Gastroesophageal sphincter (tissue), 3 donors: ENCODE measurements at regions not wholly inside any gene's neighbourhood (a gene's known extent, or its start where the extent isn't known, plus 50 kb on each side); places are given as distances from the start of the nearest gene placed in this dataset.

Experiments used
- POLR2AphosphoS5 ChIP-seq: sonication (generic); formaldehyde crosslinking; IDR thresholded peaks from one replicate; pipeline ENCODE4 v1.6.1; 2017; ENCODE audit warnings: antibody characterized with exemption
- TF ChIP-seq, protein P1 (sequence below), 4 experiments: fragments of 200-600 bp in 2 of 4; fragments of 450-650 bp in 2 of 4; sonication (generic) in 1 of 4; IDR thresholded peaks; one replicate each; pipeline ENCODE4 v1.5.1; 2017 to 2019; ENCODE audit warnings: antibody characterized with exemption in 4 of 4, mild to moderate bottlenecking in 2 of 4, moderate library complexity in 2 of 4

DNA sequence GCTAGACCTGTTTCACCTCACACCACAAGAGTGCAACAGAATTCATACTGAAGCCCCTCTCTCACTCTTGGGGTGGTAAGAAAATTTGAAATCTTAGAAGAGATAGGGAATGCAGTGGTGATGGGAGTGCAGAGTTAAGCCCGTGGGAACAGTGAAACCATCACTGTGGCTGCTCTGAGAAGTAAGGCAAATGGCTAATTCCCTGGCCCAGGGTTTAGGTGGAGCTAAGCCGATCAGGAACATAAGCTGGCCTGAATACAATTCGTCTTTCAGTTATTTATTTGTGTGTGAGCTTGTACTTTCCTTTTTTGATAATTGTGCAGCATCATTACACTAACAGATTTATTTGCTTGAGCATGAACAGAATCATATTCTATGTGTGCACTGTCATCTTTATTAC lies 1070.6 kb downstream of the STPG2 start:
- TF ChIP-seq, protein P1, sequence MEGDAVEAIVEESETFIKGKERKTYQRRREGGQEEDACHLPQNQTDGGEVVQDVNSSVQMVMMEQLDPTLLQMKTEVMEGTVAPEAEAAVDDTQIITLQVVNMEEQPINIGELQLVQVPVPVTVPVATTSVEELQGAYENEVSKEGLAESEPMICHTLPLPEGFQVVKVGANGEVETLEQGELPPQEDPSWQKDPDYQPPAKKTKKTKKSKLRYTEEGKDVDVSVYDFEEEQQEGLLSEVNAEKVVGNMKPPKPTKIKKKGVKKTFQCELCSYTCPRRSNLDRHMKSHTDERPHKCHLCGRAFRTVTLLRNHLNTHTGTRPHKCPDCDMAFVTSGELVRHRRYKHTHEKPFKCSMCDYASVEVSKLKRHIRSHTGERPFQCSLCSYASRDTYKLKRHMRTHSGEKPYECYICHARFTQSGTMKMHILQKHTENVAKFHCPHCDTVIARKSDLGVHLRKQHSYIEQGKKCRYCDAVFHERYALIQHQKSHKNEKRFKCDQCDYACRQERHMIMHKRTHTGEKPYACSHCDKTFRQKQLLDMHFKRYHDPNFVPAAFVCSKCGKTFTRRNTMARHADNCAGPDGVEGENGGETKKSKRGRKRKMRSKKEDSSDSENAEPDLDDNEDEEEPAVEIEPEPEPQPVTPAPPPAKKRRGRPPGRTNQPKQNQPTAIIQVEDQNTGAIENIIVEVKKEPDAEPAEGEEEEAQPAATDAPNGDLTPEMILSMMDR (IDR thresholded peaks at IDR 0.05): no peak
- TF ChIP-seq POLR2AphosphoS5: no peak
